ENCODE measurements at regions not wholly inside any gene's neighbourhood (a gene's known extent, or its start where the extent isn't known, plus 50 kb on each side); places are given as distances from the start of the nearest gene placed in this dataset.

DNA sequence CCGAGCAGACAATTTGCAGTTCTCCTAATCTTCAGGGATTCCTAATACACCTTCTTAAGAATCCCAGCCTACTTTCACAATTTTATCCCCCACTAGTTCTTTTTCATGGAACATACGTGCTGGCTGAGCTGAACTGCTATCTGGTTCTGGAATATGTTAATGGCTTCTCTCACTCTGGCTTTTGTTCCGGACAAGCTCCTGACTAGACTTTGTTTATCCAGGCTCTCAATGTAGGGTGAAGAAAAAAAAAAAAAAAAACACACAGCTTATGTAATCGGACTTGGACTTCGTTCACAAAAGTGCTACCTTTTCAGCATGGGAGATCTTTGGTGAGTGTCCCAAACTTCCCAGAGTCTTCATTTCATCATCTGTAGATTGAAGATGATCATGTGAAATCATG is 555.4 kb upstream of the CPEB2 start:
- DNase-seq (ENCODE audit: low read depth), result no peak

DNA sequence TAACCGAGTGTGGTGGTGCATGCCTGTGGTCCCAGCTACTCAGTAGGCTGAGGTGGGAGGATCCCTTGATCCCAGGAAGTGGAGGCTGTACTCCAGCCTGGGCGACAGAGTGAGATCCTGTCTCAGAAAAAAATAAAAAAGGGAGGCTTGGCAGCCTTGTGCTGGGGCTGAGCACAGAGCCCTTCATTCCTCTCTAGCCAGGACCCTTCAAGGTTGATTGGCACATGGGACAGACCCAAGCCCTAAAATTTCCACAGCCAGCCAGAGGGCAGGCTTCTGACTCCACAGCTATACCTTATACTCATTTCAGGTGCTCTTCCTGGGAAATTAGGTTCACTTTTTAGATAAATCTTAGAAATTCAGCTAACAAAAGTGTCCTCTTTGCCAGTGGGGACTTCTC is 553.0 kb upstream of the CPEB2 start:
- DNase-seq (ENCODE audit: low read depth), result no peak

- no peak for DNase-seq (ENCODE audit: low read depth)
These were observed 550.3 kb upstream of the CPEB2 start for GRCh38 chr4:14452001-14452400.

GRCh38 chr4:14452764-14453163 is 549.5 kb upstream of the CPEB2 start:
- DNase-seq (ENCODE audit: low read depth), result no peak

DNA sequence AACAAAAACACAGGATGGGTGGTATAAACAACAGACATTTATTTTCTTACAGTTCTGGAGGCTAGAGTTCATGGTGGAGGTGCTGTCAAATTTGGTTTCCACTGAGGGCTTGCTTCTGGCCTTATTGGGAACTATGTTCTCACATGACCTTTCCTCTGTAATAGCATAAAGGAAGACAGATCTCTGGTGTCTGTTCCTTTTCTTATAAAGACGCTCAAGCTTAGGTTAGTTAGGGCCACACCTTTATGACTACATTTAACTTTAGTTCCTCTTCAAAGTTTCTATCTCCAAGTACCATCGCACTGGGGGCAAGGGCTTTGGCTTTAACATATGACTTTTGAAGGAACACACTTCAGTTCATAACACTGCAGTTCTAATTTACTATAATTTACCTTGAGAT is 543.8 kb upstream of the CPEB2 start:
- no peak for DNase-seq (ENCODE audit: low read depth)

DNA sequence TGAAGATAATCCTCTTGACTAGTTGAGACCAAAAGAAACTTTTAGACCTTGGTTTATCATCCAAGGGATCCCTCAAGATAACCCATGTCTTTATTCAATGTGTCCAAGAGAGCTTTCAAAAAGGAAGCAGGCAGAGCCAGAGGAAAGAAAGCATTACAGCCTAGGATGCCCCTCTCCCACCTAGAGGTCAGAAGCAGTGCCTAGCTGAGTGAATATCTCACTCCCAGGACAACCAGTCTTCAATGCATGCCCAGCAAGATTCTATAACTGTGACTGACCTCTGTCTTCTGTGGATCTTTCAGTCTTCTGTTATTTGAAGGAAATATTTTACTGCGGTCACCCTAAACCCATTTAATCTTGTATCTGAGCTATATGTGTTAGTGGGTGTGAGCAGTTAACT is 537.2 kb upstream of the CPEB2 start:
- DNase-seq (ENCODE audit: low read depth), result no peak

GRCh38 chr4:14465507-14465906 is 536.8 kb upstream of the CPEB2 start:
- DNase-seq (ENCODE audit: low read depth), result no peak

- DNase-seq (ENCODE audit: low read depth), result no peak
These were observed 523.8 kb upstream of the CPEB2 start for GRCh38 chr4:14478504-14478903.

DNA sequence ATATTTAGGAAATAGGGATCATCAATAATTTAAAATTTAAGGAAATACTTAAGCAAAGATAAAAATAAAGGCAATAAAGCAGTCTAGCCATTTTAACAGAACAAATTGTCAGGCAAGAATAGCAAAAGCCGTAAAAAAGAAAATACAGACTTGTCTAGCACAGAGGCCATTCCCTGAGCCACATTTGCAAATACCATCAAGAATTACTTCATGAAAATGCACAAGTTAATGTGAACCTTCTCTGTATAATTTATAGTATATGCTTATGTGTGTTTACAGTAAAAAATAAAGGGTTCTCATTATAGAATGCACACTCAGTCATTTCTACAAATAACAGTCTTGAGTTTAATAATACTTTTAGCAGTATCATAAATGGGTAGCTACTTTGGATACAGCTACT is 505.9 kb upstream of the CPEB2 start:
- DNase-seq (ENCODE audit: low read depth), result no peak

GRCh38 chr4:14496969-14497368 is 505.3 kb upstream of the CPEB2 start:
- no peak for DNase-seq (ENCODE audit: low read depth)

DNA sequence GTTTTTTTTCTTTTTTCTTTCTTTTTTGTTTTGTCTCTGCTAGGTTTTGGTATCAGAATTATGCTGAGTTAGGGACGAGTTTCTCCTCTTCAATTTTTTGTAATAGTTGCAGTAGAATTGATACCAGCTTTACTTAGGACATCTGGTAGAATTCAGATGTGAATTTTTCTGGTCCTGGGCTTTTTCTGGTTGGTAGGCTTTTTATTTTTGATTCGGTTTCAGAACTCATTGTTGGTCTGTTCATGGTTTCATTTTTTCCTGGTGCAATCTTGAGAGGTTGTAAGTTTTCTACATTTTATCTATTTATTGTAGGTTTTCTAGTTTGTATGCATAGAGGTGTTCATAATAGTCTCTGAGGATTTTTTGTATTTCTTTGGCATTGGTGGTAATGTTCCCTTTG is 498.1 kb upstream of the CPEB2 start:
- no peak for DNase-seq (ENCODE audit: low read depth)

- DNase-seq (ENCODE audit: low read depth), result peak; percentile 7
These were observed 488.8 kb upstream of the CPEB2 start for GRCh38 chr4:14513471-14513870.

- DNase-seq (ENCODE audit: low read depth), result no peak
These were observed 486.7 kb upstream of the CPEB2 start for GRCh38 chr4:14515556-14515955.

GRCh38 chr4:14518136-14518535 is 484.1 kb upstream of the CPEB2 start:
- no peak for DNase-seq (ENCODE audit: low read depth)

DNA sequence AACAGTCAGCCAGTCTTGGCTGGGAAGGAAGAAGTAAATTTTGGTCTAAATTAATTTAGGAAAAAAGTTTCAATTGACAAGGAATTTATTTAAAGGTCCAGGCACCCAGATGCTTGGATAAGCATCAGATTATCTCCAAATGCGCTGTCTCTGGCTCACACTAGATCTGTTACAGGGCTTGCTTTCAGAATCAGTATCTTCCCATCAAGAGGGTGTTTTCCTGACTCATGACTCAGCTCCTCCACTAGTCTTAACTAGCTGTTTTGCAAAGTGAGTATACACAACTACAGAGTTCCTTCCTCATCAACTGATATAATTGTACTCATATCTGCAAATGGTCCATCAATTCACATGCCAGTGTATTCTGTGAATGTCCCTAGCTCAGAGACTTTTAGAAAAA is 482.1 kb upstream of the CPEB2 start:
- DNase-seq (ENCODE audit: low read depth), result no peak

- no peak for DNase-seq (ENCODE audit: low read depth)
These were observed 478.0 kb upstream of the CPEB2 start for GRCh38 chr4:14524276-14524675.

- no peak for DNase-seq (ENCODE audit: low read depth)
These were observed 473.4 kb upstream of the CPEB2 start for GRCh38 chr4:14528918-14529317.

DNA sequence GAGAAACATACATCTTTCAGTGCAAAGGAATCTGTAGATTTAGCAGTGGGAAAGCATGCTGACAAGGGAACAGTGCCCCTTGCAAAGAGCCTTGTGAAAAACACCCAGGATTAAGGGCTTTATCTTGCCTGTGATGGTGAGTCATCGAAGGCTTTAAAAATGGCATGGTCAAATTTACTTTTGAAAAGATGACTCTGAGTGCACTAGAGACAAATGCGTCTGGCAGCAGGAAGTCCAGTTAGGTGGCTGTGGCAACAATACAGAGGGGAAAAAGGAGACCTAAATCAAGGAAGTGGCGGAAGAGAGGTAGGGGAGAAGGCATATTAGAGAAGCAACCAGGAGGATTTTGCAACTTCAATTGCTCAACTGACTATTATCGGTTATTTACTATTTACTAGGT is 472.6 kb upstream of the CPEB2 start:
- DNase-seq (ENCODE audit: low read depth), result no peak

DNA sequence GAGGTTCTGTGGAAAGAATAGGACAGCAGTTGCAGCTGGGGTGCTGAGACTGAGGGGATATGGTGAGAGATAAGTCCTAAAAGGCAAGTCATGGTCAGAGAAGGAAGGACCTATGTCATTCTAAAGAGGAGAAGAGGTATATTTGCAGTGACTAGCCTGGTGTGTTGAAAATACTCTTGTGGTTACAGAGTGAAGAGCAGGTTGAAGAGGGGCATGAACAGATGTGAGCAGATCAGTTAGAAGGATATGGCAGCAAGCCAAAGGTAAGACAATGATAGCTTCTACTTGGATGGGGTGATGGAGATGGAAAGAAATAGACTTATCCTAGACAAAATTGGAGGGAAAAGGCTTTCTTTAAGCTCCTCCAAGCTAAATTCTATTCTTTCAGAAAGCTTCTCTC is 469.8 kb upstream of the CPEB2 start:
- no peak for DNase-seq (ENCODE audit: low read depth)

DNA sequence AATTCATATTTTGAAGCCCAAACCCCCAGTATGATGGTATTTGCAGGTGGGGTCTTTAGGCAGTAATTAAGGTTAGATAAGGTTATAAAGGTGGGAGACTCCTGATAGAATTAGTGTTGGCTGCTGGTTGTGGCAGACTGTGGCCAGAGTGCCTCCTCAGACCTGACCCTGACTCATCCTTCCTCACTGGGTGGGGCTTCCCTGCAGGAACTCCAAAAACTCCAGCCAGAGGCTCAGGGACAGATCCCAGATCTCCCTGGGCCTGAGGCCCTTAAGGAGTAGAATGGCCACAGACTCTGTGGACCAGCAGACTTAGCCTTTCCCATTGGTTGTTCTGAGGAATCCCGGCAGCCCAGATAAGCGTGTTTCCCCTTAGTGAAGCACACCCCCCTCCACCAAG is 463.0 kb upstream of the CPEB2 start:
- no peak for DNase-seq (ENCODE audit: low read depth)

- DNase-seq (ENCODE audit: low read depth), result no peak
These were observed 457.1 kb upstream of the CPEB2 start for GRCh38 chr4:14545163-14545562.

GRCh38 chr4:14545807-14546206 is 456.5 kb upstream of the CPEB2 start:
- DNase-seq (ENCODE audit: low read depth), result no peak

DNA sequence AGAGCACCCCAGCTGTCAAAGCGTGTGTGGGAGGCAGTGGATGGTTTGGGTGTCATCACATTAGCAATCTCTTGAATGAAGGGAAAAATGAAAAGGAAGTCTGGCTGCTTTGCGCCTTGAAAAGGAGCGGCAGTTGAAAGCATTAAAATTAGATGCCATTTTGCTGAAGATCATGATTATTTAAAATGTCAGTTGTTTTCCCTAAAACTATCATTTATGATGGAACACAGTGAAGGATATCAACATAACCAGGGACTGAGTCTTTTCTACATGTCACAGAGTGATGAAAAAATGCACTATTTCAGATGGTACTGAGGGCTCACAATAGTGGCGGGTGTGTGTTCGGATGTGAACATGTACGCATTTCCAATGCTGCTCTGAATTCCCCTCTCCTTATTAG is 450.2 kb upstream of the CPEB2 start:
- DNase-seq (ENCODE audit: low read depth), result no peak

DNA sequence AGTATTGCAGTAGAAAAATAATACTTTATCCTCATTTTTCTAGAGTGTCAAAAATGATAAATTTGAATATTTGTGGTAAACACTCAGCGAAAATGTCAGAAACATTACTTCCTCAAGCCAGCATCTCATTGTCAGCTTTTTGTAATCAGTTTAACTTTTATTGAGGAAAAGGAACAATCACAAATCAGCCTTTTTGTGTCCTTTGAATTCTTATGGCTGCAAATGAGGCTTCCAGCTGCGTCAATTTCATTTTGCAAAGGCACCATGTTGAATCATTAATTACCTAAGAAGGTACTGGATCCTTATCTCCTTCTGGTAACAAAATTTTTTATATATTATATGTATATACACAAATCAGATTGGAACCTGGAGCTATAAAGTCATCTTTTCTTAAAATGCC is 442.6 kb upstream of the CPEB2 start:
- no peak for DNase-seq (ENCODE audit: low read depth)

- no peak for DNase-seq (ENCODE audit: low read depth)
These were observed 441.7 kb upstream of the CPEB2 start for GRCh38 chr4:14560577-14560976.

Data from EH (cell line).